Activated CD4-positive, alpha-beta T cell treated with anti-CD3 and anti-CD28 coated beads, Interleukin-2, amount 50 U/mL, for 4 hours (primary cell): ENCODE measurements at regions not wholly inside any gene's neighbourhood (a gene's known extent, or its start where the extent isn't known, plus 50 kb on each side); places are given as distances from the start of the nearest gene placed in this dataset.

Source experiments
- DNase-seq, 2 experiments: peaks; one replicate each; pipeline ENCODE4 v3.0.0-alpha.2; 2020

- no peak for DNase-seq
Observed at GRCh38 chr4:14865031-14865366, 137.3 kb upstream of the CPEB2 start.

- DNase-seq = no peak
Observed at GRCh38 chr4:14865804-14866203, 136.5 kb upstream of the CPEB2 start.

- DNase-seq = no peak
Observed at GRCh38 chr4:14867847-14868246, 134.4 kb upstream of the CPEB2 start.

GRCh38 chr4:14868426-14869395 lies 133.6 kb upstream of the CPEB2 start:
- DNase-seq = no peak

GRCh38 chr4:14871676-14872430 lies 130.4 kb upstream of the CPEB2 start:
- peak; percentile 22 to 32 for DNase-seq

- DNase-seq = no peak
Observed at GRCh38 chr4:14874990-14875389, 127.3 kb upstream of the CPEB2 start.

- DNase-seq = no peak
Observed at GRCh38 chr4:14877246-14878225, 124.7 kb upstream of the CPEB2 start.

GRCh38 chr4:14878681-14879080 lies 123.6 kb upstream of the CPEB2 start:
- DNase-seq = no peak

GRCh38 chr4:14879683-14880082 lies 122.6 kb upstream of the CPEB2 start:
- DNase-seq = no peak

GRCh38 chr4:14880805-14881204 lies 121.5 kb upstream of the CPEB2 start:
- DNase-seq = no peak

- no peak for DNase-seq
Observed at GRCh38 chr4:14883166-14883565, 119.1 kb upstream of the CPEB2 start.

GRCh38 chr4:14883661-14884060 lies 118.6 kb upstream of the CPEB2 start:
- DNase-seq = no peak

- DNase-seq = no peak
Observed at GRCh38 chr4:14887842-14888433, 114.3 kb upstream of the CPEB2 start.

- DNase-seq = no peak
Observed at GRCh38 chr4:14888790-14889572, 113.3 kb upstream of the CPEB2 start.

GRCh38 chr4:14892563-14892962 lies 109.7 kb upstream of the CPEB2 start:
- DNase-seq = no peak

- DNase-seq = no peak
Observed at GRCh38 chr4:14893713-14894112, 108.6 kb upstream of the CPEB2 start.

GRCh38 chr4:14894392-14895292 lies 107.6 kb upstream of the CPEB2 start:
- no peak for DNase-seq

- DNase-seq = no peak
Observed at GRCh38 chr4:14896656-14897175, 105.6 kb upstream of the CPEB2 start.

- DNase-seq = no peak
Observed at GRCh38 chr4:14897217-14897616, 105.1 kb upstream of the CPEB2 start.

- no peak for DNase-seq
Observed at GRCh38 chr4:14898989-14899388, 103.3 kb upstream of the CPEB2 start.
